Epithelial cell of esophagus (primary cell): ENCODE measurements at regions not wholly inside any gene's neighbourhood (a gene's known extent, or its start where the extent isn't known, plus 50 kb on each side); places are given as distances from the start of the nearest gene placed in this dataset.

Experiments
- DNase-seq: peaks from one replicate; pipeline ENCODE4 v3.0.0; 2010; ENCODE audit warnings: low read depth
- H3K4me3 ChIP-seq: 2 replicates; pipeline ENCODE4 v1.5.1; 2011; ENCODE audit warnings: mild to moderate bottlenecking, low read length, control low read depth
- CTCF ChIP-seq: IDR thresholded peaks from 2 replicates; pipeline ENCODE4 v1.5.1; 2011; ENCODE audit warnings: low read depth, mild to moderate bottlenecking, low read length, control low read depth, inconsistent platforms; ENCODE audit not compliant: insufficient read depth; ENCODE audit errors: missing control alignments

- TF ChIP-seq CTCF, result no peak
Observed at GRCh38 chr3:15952543-15953175, 154.9 kb upstream of the ANKRD28 start.

GRCh38 chr3:15953841-15954240 is 156.1 kb upstream of the ANKRD28 start:
- peak; percentile 70 for DNase-seq
- H3K4me3 ChIP-seq, result no peak overlapping the region
- no peak for TF ChIP-seq CTCF

More at GRCh38 chr3:15952543-15953175, 154.9 kb upstream of the ANKRD28 start:
- DNase-seq, result peak; percentile 4
- no peak overlapping the region for H3K4me3 ChIP-seq

- DNase-seq, result no peak
- no peak overlapping the region for H3K4me3 ChIP-seq
- TF ChIP-seq CTCF, result no peak
Observed at GRCh38 chr3:15955968-15956367, 158.2 kb upstream of the ANKRD28 start.

- no peak for DNase-seq
- H3K4me3 ChIP-seq, result no peak overlapping the region
- no peak for TF ChIP-seq CTCF
Observed at GRCh38 chr3:15958692-15959433, 161.1 kb upstream of the ANKRD28 start.

GRCh38 chr3:15959434-15959811 is 161.6 kb upstream of the ANKRD28 start:
- H3K4me3 ChIP-seq, result no peak overlapping the region
- TF ChIP-seq CTCF, result no peak
- no peak for DNase-seq

- H3K4me3 ChIP-seq, result no peak overlapping the region
- no peak for TF ChIP-seq CTCF
- no peak for DNase-seq
Observed at GRCh38 chr3:15964605-15965442, 167.0 kb upstream of the ANKRD28 start.
